Fibroblast of skin of left quadriceps (primary cell): ENCODE measurements at regions not wholly inside any gene's neighbourhood (a gene's known extent, or its start where the extent isn't known, plus 50 kb on each side); places are given as distances from the start of the nearest gene placed in this dataset.
"Not testable (repeated sequence)": the region's sequence is repeated elsewhere in the genome, so short reads cannot be mapped to it uniquely, and the experiment has no call there.

Experiments used
- DNase-seq, 2 experiments: peaks; one replicate each; pipeline ENCODE4 v3.0.0-alpha.2; 2013; ENCODE audit warnings: low read depth in 2 of 2

DNA sequence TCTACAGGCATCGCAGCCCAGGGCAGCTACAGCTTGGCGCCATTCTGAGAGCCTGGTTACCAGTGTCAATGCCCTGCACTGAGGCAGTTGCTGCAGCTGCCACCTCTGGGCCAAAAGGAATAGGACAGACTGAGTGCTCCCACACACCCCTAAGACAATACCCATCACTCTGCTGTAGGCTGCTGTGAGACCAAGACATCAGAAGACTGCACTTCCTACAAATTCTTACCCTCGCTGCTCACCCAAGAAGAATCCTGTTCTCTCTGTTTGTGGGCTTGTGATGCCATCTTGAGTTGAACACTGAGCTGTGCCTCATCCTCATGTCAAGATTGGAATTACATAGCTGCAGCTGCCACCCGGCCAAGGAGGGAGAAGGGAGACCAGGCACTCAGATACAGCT is 1847.0 kb upstream of the PCDH10 start:
- DNase-seq, result no peak

DNA sequence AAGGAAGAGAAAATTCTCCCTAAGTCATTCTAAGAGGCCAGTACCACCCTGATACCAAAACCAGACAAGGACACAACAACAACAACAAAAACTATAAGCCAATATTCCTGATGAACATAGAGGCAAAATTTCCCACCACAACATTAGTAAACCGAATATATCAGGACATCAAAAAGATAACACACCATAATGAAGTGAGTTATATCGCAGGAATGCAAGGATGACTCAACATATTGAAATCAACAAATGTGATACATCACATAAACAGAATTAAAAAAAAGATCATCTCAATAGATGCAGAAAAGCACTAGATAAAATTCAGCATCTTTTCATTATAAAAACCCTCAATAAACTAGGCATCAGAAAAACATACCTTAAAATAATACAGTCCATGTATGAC is 1844.4 kb upstream of the PCDH10 start:
- DNase-seq, result no peak

DNA sequence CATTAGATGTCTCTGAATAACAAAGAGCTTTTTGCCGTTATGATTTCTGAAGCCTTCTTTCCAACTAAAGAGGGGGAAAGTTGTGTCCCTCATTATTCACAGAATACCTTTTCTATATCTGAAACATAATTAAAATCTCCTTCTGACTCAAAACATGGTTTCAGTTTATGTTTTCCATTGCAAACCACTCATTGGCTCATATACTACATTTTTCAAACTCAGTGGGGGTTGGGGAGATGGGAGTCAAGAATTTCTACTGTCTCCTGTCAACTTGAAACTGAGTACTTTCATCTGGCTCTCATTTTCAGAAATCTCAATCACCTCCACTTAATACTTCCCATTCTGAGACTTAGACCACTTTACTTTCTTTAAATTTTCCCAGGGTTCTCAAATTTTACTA is 1839.5 kb upstream of the PCDH10 start:
- DNase-seq, result no peak

DNA sequence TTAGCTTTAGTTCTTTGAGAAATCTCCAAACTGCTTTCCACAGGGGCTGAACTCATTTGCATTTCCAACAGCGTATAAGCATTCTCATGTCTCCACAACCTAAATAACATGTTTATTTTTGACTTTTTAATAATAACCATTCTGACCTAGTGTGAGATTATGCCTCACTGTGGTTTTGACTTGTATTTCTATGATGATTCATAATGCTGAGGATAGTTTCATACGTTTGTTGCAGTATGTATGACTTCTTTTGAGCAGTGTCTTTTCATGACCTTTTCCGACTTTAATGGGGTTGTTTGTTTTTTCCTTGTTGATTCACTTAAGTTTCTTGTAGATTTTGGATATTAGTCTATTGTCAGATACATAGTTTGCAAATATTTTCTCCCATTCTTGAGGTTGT is 1833.0 kb upstream of the PCDH10 start:
- no peak for DNase-seq

DNA sequence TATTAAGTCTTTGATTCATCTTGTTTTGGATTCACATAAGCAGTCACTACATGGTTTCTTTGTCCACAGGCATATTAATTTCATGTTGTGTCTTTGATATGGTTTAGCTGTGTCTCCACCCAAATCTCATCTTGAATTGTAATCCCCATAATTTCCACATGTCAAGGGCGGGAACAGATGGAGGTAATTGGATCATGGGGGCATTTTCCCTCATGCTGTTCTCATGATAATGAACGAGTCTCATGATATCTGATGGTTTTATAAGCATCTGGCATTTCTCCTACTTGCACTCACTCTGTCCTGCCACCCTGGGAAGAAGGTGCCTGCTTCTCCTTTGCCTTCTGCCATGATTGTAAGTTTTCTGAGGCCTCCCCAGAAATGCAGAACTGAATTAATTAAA is 1811.2 kb upstream of the PCDH10 start:
- no peak for DNase-seq

DNA sequence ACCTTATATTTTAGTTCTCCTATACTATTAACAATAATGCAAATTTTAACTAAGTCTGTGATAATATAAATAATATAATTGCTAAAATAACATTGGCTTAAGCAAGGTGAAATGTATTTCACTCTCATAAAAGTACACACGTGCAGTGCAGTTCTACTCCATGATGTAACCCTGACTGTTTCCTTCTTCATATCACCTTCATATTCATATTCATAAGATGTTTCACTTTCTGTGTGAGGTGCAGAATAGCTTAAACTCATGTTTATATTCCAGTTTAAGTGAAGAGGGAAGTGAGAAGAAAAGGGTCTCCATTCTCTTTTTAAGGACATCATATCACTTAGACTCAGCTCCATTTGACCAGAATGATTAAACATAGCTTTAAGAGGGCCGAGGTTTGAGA is 1810.0 kb upstream of the PCDH10 start:
- no peak for DNase-seq

DNA sequence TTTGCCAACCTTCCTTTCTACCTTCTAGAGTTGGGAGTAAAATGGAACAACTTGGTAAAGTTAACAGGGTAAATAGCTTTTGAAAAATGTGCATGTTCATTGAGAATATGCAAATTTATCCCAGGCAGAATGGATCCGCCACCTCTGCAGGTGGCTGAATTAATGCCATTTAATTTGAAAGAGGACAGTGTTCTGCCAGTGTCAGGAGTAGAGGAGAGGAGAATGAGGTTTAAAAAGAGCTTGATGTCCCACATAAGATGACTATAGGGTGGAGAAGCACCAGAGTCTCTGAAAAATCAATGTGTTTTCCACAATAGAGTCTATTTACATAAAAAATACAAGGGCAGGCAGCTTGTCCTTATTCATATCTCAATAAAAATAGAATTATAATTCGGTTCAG is 1804.3 kb upstream of the PCDH10 start:
- DNase-seq, result no peak

DNA sequence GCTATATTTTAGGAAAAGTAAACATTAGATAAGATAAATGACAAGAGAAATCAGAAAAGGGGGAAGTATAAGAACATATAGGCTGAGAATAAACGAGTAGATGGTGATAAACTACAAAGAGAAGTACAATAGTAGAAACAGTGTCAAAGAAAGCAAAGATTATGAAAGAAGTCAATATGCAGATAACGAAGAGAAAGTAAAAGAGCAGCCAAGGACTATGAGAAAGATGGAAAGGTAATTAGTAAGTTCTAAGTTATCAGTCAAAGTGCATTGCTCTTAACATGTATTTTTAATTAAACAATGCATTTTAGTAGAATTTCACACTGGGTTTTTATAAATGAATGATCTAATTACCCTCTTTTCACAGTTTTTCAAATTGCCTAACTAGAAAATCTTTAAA is 1801.3 kb upstream of the PCDH10 start:
- no peak for DNase-seq

DNA sequence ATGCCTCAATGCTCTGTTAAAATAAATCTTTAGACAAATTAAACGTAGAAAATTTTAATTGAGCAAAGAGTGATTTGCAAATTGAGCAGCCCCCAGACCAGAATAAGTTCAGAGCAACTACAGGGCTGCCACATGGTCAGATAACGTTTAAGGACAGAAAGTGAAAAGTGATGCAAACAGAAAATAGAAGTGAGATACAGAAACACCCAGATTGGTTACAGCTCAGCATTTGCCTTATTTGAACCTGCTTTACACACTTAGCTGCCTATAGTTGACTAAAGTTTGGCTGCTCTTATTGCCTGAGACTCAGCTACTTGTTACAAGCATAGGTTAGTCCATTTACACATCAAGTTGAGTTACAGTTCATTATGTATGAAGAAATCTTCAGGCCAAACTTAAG is 1800.8 kb upstream of the PCDH10 start:
- no peak for DNase-seq

DNA sequence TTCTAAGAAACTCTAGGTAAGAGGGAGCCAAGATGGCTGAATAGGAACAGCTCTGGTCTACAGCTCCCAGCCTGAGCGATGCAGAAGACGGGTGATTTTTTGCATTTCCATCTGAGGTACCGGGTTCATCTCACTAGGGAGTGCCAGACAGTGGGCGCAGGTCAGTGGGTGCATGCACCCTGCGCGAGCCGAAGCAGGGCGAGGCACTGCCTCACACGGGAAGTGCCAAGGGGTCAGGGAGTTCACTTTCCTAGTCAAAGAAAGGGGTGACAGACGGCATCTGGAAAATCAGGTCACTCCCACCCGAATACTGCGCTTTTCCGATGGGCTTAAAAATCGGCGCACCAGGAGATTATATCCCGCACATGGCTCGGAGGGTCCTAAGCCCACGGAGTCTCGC is 1796.7 kb upstream of the PCDH10 start:
- not testable (repeated sequence) for DNase-seq

DNA sequence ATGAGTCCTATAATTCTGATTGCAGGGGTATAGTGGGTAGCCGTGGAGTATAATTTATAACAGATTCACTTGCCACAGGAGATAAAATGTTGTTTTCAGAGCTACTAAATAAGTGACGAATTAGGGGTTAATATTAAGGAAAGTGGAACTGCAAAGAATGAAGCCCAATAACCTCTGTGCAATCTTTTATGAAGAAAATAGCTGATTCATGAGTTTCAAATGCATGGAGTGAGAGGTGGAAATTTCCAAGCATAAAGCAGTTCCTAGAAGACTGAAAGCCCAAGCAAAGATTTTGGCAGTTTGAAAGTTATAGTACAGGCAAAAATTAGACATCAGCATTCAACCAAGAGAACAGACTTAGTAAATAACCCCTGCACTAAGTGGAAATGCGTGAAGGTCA is 1782.4 kb upstream of the PCDH10 start:
- DNase-seq, result no peak

DNA sequence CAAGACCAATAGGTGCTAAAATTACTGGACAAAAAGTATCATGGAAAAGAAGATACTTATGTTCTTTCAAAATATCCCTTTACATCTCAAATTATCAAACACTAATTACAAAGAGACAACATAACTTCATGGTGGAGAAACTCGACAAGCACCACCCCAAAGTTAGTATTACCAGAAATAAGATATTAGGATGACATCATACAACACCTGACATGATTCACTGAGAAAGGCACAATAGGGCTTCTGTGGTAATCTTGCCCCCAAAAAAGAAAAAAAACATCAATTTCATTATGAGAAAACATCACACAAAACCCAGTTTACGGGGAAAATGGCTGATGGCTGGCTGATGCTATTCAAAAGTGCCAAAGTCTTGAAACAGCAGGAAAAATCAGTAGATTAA is 1781.7 kb upstream of the PCDH10 start:
- no peak for DNase-seq

DNA sequence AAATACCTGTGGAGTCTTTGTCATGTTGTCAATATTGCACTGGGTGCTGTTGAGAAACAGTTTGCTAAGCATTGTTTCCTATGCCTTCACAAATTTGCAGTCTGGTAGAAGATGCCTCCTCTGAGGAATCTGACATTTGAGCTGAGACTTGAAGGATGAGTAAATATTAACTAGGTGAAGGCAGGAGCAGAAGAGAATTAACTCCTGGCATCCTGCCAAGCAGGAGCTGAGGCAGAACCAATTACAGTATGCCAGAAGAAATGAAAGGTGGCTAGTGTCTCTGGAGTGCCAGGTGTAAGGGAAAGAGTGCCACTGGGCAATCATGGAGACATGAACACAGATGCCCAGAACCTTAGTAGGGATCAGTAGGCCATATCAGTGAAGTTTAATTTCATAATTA is 1778.2 kb upstream of the PCDH10 start:
- DNase-seq, result no peak

DNA sequence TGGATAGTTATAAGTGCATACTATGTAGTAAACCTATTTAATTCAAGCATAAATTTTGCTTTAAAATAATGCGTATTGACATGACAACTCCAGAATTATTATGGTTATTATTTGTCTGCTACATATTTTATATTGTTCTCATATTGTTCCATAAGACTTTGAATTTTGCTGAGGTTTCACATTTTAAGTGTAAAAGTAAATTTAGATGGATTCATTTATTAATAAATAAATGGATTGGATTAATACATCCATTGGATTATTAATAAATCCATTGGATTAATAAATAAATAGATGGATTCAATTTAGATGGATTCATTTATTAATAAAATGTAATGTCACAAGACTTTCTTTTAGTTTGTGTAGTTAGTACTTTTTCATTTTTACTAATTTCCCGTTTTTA is 1768.0 kb upstream of the PCDH10 start:
- DNase-seq, result no peak

DNA sequence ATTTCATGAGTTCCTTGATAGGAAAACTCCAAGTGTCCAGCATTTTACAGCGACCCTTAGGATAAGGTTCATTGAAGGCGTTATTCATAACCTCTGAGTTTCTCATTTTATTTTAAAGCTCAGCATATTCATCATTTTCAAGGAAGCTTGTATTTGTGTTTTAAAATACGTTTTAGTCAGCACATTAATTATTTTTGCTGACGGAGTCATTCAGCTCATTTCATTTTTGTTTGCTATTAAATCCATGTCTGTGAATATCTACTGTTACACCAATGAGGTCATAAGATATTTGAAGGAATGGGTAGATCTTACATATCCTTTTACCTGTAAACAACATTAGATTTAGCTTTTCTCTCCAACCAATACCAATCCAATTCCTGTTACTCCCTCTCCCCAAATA is 1766.3 kb upstream of the PCDH10 start:
- no peak for DNase-seq

DNA sequence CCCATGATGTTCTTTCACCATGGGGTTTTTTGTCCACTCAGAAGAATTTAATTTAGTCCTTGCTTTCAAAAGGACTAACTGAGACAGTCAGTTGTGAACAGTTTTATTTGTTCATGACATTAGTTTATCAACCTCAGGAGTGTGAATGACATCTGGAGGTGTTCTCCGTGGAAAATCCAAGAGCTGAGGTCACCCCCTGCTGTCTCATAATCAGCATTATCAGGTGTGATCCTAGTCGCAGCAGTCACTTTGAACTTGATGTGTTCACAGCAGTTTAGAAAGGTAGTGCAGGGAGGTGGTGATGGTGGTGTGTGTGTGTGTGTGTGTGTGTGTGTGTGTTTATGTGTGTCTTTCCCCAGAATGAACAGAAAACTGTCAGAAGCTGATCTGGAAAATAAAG is 1760.8 kb upstream of the PCDH10 start:
- DNase-seq, result no peak

DNA sequence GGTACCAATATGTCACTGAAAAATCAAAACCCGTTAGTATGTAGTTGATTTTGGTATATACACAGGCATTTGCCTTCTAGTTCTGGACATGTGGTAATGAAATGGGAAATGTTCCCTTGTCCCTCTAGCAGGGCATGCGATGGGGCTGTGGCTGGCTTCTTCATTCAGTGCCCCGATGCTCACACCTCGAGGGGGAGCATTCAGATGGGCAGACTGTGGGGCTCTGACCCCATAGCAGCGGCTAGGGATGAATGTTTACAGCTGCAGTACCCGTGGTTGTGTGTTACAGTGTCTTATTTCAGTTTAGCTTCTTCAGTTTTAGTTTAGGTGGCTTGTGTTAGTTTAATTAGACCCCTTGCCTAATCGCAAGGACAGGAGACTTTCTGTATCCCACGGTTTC is 1741.0 kb upstream of the PCDH10 start:
- DNase-seq, result no peak

DNA sequence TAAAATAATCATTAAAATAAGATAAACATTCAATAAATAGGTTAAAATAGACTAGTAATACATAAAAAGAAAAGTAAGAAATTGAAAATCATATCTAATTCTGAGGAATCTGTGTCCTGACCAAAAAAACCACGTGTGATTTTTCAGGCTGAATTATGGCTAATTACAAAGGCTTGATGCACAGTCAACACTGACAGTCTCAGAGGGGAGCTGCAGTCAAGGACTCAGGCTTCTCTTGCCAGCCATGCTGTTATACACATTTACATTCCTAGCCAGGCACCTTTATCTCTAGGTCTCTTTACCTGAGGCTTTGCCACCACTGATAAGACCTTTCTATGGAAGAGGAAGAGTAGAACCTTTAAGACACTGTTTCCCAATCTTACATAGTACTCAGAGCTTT is 1737.7 kb upstream of the PCDH10 start:
- DNase-seq, result no peak

DNA sequence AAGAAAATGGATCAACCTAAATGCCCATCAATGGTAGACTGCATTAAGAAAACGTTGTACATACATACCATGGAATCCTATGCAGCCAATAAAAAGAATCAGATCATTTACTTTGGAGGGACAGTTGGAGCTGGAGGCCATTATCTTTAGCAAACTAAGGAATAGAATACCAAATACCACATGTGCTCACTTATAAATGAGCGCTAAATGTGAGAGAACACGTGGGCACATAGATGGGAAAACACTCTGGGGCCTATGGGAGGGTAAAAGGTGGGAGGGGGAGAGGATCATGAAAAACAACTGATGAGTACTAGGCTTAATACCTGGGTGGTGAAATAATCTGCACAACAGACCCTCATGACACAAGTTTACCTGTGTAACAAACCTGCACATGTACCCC is 1729.9 kb upstream of the PCDH10 start:
- DNase-seq, result no peak

DNA sequence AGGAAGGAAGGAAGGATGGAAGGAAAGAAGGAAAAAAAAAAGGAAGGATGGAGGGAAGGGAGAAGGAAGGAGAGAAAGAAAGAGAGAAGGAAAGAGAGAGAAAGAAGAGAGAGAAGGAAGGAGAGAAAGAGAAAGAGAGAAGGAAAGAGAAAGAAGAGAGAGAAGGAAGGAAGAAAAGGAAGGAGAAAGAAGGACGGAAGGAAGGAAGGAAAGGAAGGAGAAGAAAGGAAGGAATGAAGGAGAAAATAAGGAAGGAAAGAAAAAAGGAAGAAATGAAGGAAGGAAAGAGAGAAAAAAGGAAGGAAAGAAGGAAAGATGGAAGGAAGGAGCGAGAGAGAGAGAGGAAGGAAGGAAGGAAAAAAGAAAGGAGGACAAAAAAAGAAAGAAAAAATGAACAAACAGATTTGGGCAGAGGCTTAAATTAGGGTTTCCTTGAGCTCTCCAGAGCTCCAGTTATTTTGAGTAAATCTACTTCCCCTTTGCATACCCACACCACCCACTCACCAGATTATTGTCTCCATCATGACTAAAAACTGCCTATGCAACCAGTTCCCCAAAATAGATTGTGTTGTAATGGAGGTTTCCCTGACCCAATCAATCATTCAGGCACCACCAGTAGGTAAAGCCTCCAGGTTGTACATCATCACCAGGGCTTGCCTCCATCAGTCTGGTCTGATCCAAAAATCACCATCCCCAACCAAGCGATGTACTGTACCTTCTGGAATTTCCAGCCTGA is 1722.9 kb upstream of the PCDH10 start:
- no peak for DNase-seq

DNA sequence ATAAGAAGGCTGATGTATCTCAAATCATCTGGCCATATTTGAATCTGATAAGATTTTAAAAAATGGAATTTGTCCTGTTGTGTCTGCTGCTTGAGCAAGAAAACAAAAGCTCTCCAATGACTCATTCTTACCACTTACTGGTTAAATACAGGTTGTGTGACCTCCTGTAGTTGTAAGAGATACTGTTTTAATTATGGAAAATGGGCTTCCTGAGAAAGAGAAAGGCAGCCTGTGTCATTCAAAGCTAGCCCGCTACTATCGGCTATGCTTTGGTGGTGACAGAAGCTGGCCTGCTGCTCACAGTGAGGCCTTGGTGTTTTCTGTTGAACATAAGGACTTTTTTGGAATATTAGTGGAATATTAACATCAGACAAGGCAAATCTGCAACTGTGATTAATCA is 1722.1 kb upstream of the PCDH10 start:
- DNase-seq, result no peak

DNA sequence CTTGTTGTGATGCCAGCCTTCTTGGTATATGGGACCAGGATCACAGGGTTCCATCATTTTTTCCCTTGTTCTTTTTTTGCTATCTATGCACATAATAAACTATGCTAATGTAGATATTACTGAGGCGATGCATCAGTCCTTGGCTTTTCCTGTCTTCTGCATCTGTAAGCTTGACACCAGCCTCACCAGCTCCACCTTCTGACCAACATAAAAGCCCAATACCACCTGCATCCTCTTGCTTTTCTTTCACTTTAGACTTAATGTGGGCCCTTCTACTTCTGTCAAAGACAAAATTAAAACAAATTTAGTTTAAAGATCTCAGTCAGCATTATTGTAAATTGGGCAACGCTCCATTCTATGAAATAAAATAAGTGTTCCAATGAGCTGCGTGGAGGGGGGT is 1718.8 kb upstream of the PCDH10 start:
- no peak for DNase-seq

DNA sequence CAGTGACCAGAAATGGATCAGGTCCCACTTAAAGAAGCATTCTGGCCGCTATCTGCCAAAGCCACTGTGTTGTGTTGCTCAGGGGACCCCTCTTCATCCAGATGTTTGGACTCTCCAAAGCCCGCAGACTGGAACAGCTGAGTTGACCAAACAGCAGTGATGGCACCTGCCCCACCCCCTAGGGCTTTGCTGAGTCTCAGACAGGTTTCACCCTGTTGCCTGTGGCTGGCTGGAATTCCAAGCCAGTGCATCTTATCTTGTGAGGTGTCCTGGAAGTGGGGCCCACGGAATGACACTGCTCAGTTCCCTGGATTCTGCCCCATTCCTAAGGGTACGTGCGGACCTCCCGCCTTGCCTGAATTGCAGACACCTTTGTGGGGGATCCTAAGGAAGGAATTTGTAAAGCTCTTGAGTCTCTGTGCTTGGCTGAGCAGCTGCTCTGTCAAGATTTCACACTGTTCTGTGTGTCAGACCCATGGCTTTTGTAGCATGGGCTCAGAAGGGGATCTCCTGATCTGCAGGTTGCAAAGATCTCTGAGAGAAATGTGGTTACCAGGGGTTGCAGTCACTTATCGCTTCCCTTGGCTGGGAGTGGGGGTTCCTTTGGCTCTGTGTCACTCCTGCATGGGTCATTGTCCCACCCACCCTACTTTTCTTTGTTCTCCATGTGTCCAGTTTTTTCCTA is 1707.9 kb upstream of the PCDH10 start:
- DNase-seq, result no peak

DNA sequence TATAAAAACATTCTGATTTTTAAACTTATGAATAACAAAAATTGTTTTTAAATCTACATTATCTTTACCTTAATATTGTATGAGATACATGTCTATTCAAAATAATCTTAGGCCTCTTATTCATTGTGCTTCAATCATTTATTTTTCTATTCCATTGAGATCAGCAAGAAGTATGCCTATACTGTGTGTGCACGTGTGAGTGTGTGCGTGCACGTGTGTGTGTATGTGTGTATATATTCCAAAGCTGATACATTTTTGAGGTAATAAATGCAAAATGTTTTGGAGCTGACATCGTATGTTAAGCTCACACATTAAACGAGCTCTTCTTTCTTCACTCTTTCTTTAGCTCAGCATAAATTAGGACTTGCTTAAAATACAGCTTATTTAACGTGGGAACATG is 1701.2 kb upstream of the PCDH10 start:
- no peak for DNase-seq
